GM23338 (cell line): ENCODE measurements at regions not wholly inside any gene's neighbourhood (a gene's known extent, or its start where the extent isn't known, plus 50 kb on each side); places are given as distances from the start of the nearest gene placed in this dataset.

ENCODE experiments used
- ATAC-seq: fragments of 200-7000 bp; cut with Tn5 transposase; 3 replicates; pipeline ENCODE4 v1.9.1; 2020
- DNase-seq: peaks from one replicate; pipeline ENCODE4 v3.0.0-alpha.2; 2015; ENCODE audit warnings: low spot score
- H2AFZ ChIP-seq: fragments of 200-600 bp; sonication (generic); 2 replicates; pipeline ENCODE4 v1.8.0; 2016; ENCODE audit warnings: antibody characterized with exemption, mild to moderate bottlenecking, moderate library complexity
- H3F3A ChIP-seq: fragments of 200-600 bp; sonication (generic); replicated peaks from 2 replicates; pipeline ENCODE4 v1.8.0; 2017; ENCODE audit warnings: antibody characterized with exemption, mixed run types, low read depth
- H3K27ac ChIP-seq: fragments of 200-600 bp; sonication (generic); 2 replicates; pipeline ENCODE4 v1.6.1; 2016; ENCODE audit warnings: low read depth
- H3K27me3 ChIP-seq: fragments of 200-600 bp; sonication (generic); 2 replicates; pipeline ENCODE4 v1.8.0; 2016; ENCODE audit warnings: mild to moderate bottlenecking, mixed run types, moderate library complexity; ENCODE audit not compliant: insufficient read depth
- H3K36me3 ChIP-seq: fragments of 200-600 bp; sonication (generic); 2 replicates; pipeline ENCODE4 v1.8.0; 2016; ENCODE audit warnings: mild to moderate bottlenecking; ENCODE audit not compliant: insufficient read depth
- H3K4me1 ChIP-seq: fragments of 200-600 bp; sonication (generic); 2 replicates; pipeline ENCODE4 v1.8.0; 2016; ENCODE audit warnings: mild to moderate bottlenecking, moderate library complexity; ENCODE audit not compliant: insufficient read depth
- H3K4me2 ChIP-seq: fragments of 200-600 bp; sonication (generic); 2 replicates; pipeline ENCODE4 v1.7.1; 2017; ENCODE audit warnings: mixed run types
- H3K4me3 ChIP-seq: fragments of 200-600 bp; sonication (generic); 2 replicates; pipeline ENCODE4 v1.6.1; 2016; ENCODE audit warnings: mixed run types
- H3K79me2 ChIP-seq: fragments of 200-600 bp; sonication (generic); replicated peaks from 2 replicates; pipeline ENCODE4 v1.8.0; 2017; ENCODE audit warnings: mild to moderate bottlenecking; ENCODE audit not compliant: insufficient read depth
- H3K9me2 ChIP-seq: fragments of 200-600 bp; sonication (generic); 2 replicates; pipeline ENCODE4 v1.8.0; 2017; ENCODE audit not compliant: insufficient read depth
- H4K20me1 ChIP-seq: fragments of 200-600 bp; sonication (generic); replicated peaks from 2 replicates; pipeline ENCODE4 v1.8.0; 2017; ENCODE audit warnings: mild to moderate bottlenecking; ENCODE audit not compliant: insufficient read depth
- H3K27ac Mint-ChIP-seq: 2 replicates; pipeline ENCODE4 v1.8.0; 2020; ENCODE audit warnings: inconsistent platforms, mild to moderate bottlenecking, moderate library complexity, mixed read lengths
- H3K27me3 Mint-ChIP-seq: 3 replicates; pipeline ENCODE4 v1.8.0; 2022; ENCODE audit warnings: low read depth, mild to moderate bottlenecking, moderate library complexity, mixed read lengths, inconsistent platforms; ENCODE audit not compliant: insufficient read depth, poor library complexity
- H3K36me3 Mint-ChIP-seq: 3 replicates; pipeline ENCODE4 v1.8.0; 2021; ENCODE audit warnings: low read depth, mild to moderate bottlenecking, inconsistent platforms, moderate library complexity, mixed read lengths
- H3K4me1 Mint-ChIP-seq: 3 replicates; pipeline ENCODE4 v1.8.0; 2020; ENCODE audit warnings: mild to moderate bottlenecking, inconsistent platforms, mixed read lengths
- H3K4me3 Mint-ChIP-seq: 3 replicates; pipeline ENCODE4 v1.8.0; 2021; ENCODE audit warnings: moderate library complexity, mild to moderate bottlenecking, inconsistent platforms, mixed read lengths
- H3K9me3 Mint-ChIP-seq: 3 replicates; pipeline ENCODE4 v1.8.0; 2020; ENCODE audit warnings: moderate library complexity, mild to moderate bottlenecking, inconsistent platforms, mixed read lengths
- CREB1 ChIP-seq: fragments of 250-450 bp; sonication (Bioruptor Pico); IDR thresholded peaks from 2 replicates; pipeline ENCODE4 v1.5.0; 2020; ENCODE audit warnings: low read depth, mild to moderate bottlenecking, moderate library complexity
- EZH2 ChIP-seq: fragments of 200-600 bp; sonication (generic); IDR thresholded peaks from one replicate; pipeline ENCODE4 v1.8.0; 2017; ENCODE audit warnings: antibody characterized with exemption, mild to moderate bottlenecking, low read depth; ENCODE audit not compliant: unreplicated experiment
- EZH2phosphoT487 ChIP-seq: fragments of 200-600 bp; sonication (generic); IDR thresholded peaks from one replicate; pipeline ENCODE4 v1.8.1; 2018; ENCODE audit warnings: antibody characterized with exemption; ENCODE audit not compliant: unreplicated experiment
- JUNB ChIP-seq: IDR thresholded peaks from one replicate; pipeline ENCODE4 v1.6.1; 2016; ENCODE audit warnings: antibody characterized with exemption; ENCODE audit not compliant: unreplicated experiment
- STAT1 ChIP-seq: IDR thresholded peaks from one replicate; pipeline ENCODE4 v1.6.1; 2016; ENCODE audit warnings: antibody characterized with exemption; ENCODE audit not compliant: unreplicated experiment
- TF ChIP-seq, protein P1 (sequence below), 2 experiments: fragments of 200-600 bp in 1 of 2; sonication (generic) in 1 of 2; conservative IDR thresholded peaks; 2 replicates each; pipeline versions ENCODE4 v1.5.1 to v1.6.1; 2016 to 2017; ENCODE audit warnings: antibody characterized with exemption in 2 of 2, low read depth in 2 of 2, mild to moderate bottlenecking in 2 of 2, moderate library complexity in 1 of 2
- TF ChIP-seq, protein P2 (sequence below): IDR thresholded peaks from 2 replicates; pipeline ENCODE4 v1.6.1; 2016; ENCODE audit warnings: antibody characterized with exemption
- TF ChIP-seq, protein P3 (sequence below): fragments of 250-450 bp; sonication (Bioruptor Pico); IDR thresholded peaks from 2 replicates; pipeline ENCODE4 v1.5.0; 2020; ENCODE audit warnings: mild to moderate bottlenecking, moderate library complexity

DNA sequence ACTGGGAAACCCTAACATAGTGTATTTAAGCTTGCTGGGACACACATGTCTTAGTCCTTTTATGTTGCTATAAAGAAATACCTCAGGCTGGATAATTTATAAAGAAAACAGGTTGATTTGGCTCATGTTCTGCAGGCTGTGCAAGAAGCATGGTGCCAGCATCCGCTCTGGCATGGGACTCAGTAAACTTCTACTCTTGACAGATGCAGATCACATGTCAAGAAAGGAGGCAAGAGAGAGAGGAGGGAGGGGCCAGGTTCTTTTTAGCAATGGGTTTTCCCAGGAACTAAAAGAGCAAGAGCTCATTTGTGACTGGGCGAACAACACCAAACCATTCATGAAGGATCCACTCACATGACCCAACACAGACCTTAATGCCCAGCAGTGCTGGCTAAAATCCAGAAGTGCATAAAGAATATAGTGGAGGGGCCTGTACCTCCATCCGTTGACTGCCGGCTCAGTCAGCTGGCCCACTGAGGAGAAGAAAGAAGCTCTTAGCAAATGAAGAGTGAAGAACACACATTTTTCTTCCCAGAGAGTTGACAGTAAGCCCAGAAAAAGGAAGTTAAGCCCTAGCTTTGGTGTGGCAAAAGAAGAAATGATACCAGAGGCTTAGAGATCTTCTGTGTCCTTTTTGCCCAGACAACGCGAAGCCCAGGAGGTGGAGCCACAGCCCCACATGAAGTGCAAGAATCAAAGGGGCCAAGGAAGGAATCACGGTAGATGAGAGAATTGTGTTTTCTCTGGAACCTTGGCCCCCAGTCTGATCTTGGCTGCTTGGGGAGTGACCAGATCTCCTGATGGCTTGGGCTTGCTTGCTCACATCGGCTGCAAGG is 183.5 kb upstream of the FAM98A start:
- H3K79me2 ChIP-seq, result no peaks in the 10 kb centered on the region
- H3K9me2 ChIP-seq, result peaks cover 6% of the 10 kb centered on the region; the same call in 1 of the 2 replicates
- H3K27me3 ChIP-seq, result no peaks in the 10 kb centered on the region
- H3K27ac Mint-ChIP-seq, result no peak overlapping the region
- no peaks in the 10 kb centered on the region for H3F3A ChIP-seq
- ATAC-seq, result peak; percentile 53; the same call in 2 of the 3 replicates
- no peak overlapping the region for H3K27ac ChIP-seq
- no peaks in the 10 kb centered on the region for H3K36me3 ChIP-seq
- no peaks in the 10 kb centered on the region for H4K20me1 ChIP-seq
- H3K4me1 ChIP-seq, result no peaks in the 10 kb centered on the region
- no peak overlapping the region for H3K4me3 Mint-ChIP-seq
- peaks cover 3% of the 10 kb centered on the region; the same call in 1 of the 3 replicates for H3K9me3 Mint-ChIP-seq
- H3K36me3 Mint-ChIP-seq, result no peaks in the 10 kb centered on the region
- H3K4me1 Mint-ChIP-seq, result no peaks in the 10 kb centered on the region
- no peak overlapping the region for H3K4me2 ChIP-seq
- H2AFZ ChIP-seq, result no peak overlapping the region; the same call in 1 of the 2 replicates
- TF ChIP-seq, protein P1, sequence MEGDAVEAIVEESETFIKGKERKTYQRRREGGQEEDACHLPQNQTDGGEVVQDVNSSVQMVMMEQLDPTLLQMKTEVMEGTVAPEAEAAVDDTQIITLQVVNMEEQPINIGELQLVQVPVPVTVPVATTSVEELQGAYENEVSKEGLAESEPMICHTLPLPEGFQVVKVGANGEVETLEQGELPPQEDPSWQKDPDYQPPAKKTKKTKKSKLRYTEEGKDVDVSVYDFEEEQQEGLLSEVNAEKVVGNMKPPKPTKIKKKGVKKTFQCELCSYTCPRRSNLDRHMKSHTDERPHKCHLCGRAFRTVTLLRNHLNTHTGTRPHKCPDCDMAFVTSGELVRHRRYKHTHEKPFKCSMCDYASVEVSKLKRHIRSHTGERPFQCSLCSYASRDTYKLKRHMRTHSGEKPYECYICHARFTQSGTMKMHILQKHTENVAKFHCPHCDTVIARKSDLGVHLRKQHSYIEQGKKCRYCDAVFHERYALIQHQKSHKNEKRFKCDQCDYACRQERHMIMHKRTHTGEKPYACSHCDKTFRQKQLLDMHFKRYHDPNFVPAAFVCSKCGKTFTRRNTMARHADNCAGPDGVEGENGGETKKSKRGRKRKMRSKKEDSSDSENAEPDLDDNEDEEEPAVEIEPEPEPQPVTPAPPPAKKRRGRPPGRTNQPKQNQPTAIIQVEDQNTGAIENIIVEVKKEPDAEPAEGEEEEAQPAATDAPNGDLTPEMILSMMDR (conservative IDR thresholded peaks at IDR 0.05; ENCODE audit: low read depth in 2 of 2), result peak; percentile 48 to 72
- no peak for TF ChIP-seq JUNB
- no peak overlapping the region for H3K4me3 ChIP-seq
- H3K27me3 Mint-ChIP-seq, result no peaks in the 10 kb centered on the region
- DNase-seq, result peak; percentile 52

DNA sequence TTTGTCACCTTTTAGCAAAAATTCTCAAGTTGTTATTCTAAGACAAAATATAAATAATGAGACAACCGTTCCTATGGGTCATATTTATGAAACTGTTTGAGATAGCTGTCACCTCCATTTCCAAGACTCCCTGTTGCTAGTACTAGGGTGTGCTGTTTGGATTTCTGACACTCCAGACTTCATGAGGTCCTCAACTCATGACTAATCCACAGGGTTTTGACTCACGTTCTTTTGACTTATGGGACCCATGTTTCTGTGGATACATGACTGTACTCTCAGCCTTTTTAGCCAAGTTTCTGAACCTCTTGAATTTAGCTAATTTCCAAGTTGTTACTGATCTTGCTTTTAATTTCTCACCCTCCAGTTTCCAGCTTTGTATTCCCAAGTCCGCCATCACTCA is 178.7 kb upstream of the FAM98A start:
- Histone ChIP-seq H3K79me2 (no peaks in the 10 kb centered on the region), H3F3A (no peaks in the 10 kb centered on the region), H3K4me3 (no peak overlapping the region), H3K4me1 (no peaks in the 10 kb centered on the region), H3K27me3 (no peaks in the 10 kb centered on the region), H2AFZ (no peak overlapping the region), H3K4me2 (no peak overlapping the region), H3K36me3 (no peaks in the 10 kb centered on the region), H4K20me1 (no peaks in the 10 kb centered on the region), H3K9me2 (peaks cover 4% of the 10 kb centered on the region; the same call in 1 of the 2 replicates), H3K27ac (no peak overlapping the region)
- H3K4me1 Mint-ChIP-seq, result no peaks in the 10 kb centered on the region
- peaks cover 20% of the 10 kb centered on the region for H3K36me3 Mint-ChIP-seq
- no peak overlapping the region for H3K27ac Mint-ChIP-seq
- DNase-seq, result no peak
- TF ChIP-seq, protein P2, sequence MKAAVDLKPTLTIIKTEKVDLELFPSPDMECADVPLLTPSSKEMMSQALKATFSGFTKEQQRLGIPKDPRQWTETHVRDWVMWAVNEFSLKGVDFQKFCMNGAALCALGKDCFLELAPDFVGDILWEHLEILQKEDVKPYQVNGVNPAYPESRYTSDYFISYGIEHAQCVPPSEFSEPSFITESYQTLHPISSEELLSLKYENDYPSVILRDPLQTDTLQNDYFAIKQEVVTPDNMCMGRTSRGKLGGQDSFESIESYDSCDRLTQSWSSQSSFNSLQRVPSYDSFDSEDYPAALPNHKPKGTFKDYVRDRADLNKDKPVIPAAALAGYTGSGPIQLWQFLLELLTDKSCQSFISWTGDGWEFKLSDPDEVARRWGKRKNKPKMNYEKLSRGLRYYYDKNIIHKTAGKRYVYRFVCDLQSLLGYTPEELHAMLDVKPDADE, result no peak
- TF ChIP-seq CREB1 (CRISPR knock-in tag) (no peak), EZH2 (no peak), EZH2phosphoT487 (no peak), JUNB (no peak), STAT1 (no peak)
- TF ChIP-seq, protein P3, sequence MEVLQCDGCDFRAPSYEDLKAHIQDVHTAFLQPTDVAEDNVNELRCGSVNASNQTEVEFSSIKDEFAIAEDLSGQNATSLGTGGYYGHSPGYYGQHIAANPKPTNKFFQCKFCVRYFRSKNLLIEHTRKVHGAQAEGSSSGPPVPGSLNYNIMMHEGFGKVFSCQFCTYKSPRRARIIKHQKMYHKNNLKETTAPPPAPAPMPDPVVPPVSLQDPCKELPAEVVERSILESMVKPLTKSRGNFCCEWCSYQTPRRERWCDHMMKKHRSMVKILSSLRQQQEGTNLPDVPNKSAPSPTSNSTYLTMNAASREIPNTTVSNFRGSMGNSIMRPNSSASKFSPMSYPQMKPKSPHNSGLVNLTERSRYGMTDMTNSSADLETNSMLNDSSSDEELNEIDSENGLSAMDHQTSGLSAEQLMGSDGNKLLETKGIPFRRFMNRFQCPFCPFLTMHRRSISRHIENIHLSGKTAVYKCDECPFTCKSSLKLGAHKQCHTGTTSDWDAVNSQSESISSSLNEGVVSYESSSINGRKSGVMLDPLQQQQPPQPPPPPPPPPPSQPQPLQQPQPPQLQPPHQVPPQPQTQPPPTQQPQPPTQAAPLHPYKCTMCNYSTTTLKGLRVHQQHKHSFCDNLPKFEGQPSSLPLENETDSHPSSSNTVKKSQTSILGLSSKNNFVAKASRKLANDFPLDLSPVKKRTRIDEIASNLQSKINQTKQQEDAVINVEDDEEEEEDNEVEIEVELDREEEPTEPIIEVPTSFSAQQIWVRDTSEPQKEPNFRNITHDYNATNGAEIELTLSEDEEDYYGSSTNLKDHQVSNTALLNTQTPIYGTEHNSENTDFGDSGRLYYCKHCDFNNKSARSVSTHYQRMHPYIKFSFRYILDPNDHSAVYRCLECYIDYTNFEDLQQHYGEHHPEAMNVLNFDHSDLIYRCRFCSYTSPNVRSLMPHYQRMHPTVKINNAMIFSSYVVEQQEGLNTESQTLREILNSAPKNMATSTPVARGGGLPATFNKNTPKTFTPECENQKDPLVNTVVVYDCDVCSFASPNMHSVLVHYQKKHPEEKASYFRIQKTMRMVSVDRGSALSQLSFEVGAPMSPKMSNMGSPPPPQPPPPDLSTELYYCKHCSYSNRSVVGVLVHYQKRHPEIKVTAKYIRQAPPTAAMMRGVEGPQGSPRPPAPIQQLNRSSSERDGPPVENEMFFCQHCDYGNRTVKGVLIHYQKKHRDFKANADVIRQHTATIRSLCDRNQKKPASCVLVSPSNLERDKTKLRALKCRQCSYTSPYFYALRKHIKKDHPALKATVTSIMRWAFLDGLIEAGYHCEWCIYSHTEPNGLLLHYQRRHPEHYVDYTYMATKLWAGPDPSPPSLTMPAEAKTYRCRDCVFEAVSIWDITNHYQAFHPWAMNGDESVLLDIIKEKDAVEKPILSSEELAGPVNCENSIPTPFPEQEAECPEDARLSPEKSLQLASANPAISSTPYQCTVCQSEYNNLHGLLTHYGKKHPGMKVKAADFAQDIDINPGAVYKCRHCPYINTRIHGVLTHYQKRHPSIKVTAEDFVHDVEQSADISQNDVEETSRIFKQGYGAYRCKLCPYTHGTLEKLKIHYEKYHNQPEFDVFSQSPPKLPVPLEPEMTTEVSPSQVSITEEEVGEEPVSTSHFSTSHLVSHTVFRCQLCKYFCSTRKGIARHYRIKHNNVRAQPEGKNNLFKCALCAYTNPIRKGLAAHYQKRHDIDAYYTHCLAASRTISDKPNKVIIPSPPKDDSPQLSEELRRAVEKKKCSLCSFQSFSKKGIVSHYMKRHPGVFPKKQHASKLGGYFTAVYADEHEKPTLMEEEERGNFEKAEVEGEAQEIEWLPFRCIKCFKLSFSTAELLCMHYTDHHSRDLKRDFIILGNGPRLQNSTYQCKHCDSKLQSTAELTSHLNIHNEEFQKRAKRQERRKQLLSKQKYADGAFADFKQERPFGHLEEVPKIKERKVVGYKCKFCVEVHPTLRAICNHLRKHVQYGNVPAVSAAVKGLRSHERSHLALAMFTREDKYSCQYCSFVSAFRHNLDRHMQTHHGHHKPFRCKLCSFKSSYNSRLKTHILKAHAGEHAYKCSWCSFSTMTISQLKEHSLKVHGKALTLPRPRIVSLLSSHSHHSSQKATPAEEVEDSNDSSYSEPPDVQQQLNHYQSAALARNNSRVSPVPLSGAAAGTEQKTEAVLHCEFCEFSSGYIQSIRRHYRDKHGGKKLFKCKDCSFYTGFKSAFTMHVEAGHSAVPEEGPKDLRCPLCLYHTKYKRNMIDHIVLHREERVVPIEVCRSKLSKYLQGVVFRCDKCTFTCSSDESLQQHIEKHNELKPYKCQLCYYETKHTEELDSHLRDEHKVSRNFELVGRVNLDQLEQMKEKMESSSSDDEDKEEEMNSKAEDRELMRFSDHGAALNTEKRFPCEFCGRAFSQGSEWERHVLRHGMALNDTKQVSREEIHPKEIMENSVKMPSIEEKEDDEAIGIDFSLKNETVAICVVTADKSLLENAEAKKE (CRISPR knock-in tag), result no peak
- peaks cover 4% of the 10 kb centered on the region for H3K27me3 Mint-ChIP-seq
- no peak overlapping the region for H3K4me3 Mint-ChIP-seq
- no peak for ATAC-seq
- H3K9me3 Mint-ChIP-seq, result peaks cover 34% of the 10 kb centered on the region
